ENCODE measurements at regions not wholly inside any gene's neighbourhood (a gene's known extent, or its start where the extent isn't known, plus 50 kb on each side); places are given as distances from the start of the nearest gene placed in this dataset.

DNA sequence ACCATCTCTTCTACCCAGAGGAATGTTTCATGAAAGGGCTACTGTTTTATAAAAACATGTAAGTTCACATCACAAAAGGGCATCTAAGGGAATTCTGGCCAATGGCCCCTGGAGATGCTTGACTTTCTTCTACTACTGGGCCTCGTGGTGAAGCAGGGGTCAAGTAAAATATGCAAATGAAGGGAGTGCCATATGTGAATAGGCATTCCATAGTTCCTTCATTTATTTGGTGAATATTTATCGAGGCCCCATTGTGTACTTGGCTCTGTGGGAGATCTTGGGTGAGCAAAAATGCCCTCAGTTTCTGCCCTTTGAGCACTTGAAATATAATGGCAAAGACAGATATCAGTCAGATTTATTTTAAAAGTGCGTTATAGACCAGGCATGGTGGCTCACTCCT lies 101.3 kb upstream of the CACNA2D3 start:
- no peak for DNase-seq

DNA sequence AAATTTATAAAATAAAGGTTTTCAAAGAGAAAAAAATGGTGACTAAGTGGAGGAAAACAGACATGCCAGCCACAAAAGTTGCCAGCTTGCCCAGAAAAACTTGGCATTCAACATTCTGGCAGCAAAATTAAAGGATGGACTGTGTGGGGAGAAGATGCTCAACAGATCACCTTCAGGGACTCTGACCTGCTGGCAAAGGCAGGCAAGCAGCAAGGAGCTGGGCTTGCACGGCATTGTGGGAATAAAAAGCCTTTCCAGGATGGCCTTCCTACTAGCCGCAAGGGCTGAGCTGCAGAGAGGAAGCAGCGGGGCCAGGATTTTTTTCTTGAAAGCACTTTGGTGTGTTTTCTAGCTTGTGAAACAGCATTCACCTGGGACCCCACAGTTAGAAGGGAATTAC lies 101.9 kb upstream of the CACNA2D3 start:
- DNase-seq: no peak

DNA sequence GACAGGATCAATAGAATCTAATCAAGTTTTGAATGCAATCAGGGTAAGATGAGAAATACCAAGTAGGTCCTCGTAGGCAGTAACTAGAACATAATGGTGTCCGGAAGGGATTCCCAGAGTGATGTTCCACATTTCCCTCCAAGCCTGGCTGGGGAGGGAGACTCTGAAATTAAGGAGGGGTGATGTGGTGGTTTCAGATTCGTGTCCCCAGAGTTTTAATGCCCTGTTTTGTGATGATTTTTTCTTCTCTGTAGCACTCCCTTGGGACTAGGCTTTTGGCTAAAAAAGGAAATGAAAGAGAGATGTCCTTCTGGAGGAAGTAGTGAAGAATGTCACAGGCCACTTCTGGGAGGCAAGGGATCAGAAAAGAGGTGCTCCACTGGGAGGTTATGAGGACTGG lies 108.3 kb upstream of the CACNA2D3 start:
- DNase-seq: no peak

DNA sequence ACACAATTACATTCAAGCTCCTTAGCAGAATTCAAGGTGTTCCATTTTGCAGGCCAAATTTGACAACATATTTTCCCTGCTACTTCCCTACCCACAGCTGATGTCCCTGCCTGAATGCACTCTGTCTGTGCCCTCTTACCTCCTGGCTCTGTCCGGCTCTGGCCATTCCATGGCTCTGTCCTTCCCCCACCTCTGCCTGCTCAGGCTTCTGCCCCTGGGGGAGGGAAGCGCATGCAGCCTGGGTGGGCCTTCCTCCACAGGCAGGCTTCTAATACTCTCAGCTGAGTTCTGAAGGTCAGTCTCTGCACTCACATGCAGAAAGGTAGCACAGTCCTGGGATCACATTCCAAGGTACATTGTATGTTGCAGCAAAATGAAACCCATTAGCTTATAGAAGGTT lies 113.6 kb upstream of the CACNA2D3 start:
- DNase-seq: no peak

DNA sequence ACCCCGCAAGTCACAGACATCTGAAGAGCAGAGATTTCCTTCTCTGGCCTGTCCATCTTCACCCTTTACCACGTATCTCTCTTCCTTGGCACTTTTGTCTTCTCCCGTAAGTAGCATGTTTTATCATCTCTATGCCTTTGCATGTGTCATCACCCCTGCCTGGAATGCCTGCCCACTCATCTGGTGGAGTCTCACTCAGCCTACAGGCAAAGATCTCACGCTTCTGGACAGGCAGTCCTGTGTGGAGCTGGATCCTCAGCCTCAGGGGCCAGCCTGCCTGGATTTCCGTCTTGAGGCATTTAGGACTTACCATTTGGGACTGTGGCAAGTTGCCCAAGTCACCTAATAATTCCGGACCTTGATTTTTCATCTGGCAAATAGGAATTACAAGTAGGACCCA lies 114.3 kb upstream of the CACNA2D3 start:
- no peak for DNase-seq

GRCh38 chr3:54004335-54004734 lies 112.7 kb upstream of the SELENOK start:
- DNase-seq: no peak

DNA sequence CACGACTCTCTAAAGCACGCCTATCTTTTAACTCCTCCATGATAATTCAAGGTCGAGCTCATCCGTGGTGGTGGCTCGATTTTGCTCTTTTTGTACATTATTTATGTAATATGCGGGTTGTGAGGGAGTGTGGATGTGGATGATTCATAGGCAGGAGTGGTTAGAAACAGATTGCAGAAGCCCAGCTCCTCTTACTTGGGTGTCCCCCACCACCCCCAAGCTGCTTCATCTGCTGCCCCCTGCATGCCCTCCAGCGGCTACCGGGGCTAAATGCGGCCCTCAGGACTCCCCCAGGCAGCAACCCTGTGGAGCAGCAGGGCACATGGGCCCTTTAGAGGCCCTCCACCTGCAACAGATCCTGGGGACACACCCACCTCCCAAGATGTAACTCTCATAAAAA lies 111.5 kb upstream of the SELENOK start:
- DNase-seq: peak in 5 of 56 donors; percentile 7 to 39 (median 29)

DNA sequence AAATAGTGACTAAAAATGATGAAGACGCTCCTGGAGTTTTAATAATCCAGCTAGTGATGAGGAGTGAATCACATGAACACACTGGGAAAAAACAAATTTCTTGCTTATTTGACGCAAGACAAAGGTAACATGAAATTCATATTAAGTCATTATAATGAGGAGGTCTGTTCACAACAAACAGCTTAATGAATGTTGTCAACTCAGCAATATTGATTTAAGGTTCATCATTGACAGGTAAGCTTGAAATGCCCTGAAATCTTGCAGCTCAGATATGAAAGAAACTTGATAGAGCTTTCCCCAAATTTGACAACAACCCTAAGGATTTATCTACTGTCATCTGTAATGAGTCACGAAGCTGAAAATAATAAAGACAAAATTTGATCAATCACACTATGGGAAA lies 108.1 kb upstream of the SELENOK start:
- DNase-seq: no peak

GRCh38 chr3:53998980-53999379 lies 107.3 kb upstream of the SELENOK start:
- DNase-seq: peak in 3 of 56 donors; percentile 4 to 12 (median 4)

DNA sequence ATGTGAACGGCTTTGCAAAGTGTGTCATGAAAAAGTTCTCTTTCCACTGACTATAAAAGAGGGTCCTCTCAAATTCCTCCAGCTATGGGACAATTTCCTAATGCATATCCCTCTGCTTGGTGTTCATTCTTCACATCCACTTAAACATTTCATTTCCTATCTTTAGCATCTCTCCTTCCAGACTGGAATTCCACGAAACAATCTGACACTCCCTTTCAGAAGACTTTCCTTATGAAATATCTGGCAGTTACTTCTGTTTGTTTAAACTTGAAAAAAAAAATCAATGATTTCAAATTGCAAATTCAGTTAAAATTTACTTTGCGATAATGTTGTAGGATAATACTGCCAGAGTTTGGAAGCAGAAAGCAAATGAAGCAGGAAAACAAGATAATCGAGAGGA lies 105.8 kb upstream of the SELENOK start:
- DNase-seq: no peak

GRCh38 chr3:53996141-53996874 lies 104.6 kb upstream of the SELENOK start:
- DNase-seq: peak in 1 of 56 donors; percentile 9

- DNase-seq: no peak
Observed at GRCh38 chr3:53994986-53995603, 103.4 kb upstream of the SELENOK start.

DNA sequence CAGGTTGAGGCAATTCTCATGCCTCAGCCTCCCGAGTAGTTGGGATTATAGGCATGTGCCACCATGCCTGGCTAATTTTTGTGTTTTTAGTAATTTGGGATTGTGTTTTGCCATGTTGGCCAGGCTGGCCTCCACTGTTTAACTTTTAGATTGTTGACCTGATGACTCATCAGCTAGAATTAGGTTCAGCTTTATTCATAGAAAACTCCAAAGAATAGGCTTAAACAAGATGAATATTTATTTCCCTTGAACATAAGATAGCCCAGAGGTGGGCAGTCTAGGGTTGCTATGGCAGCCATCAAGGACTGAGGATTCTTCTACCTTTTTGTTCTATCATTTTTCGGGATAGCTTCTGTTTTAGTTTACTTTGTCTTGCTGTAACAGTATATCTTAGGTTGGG lies 99.6 kb upstream of the SELENOK start:
- no peak for DNase-seq

- no peak for DNase-seq
Observed at GRCh38 chr3:53989946-53990345, 98.3 kb upstream of the SELENOK start.

DNA sequence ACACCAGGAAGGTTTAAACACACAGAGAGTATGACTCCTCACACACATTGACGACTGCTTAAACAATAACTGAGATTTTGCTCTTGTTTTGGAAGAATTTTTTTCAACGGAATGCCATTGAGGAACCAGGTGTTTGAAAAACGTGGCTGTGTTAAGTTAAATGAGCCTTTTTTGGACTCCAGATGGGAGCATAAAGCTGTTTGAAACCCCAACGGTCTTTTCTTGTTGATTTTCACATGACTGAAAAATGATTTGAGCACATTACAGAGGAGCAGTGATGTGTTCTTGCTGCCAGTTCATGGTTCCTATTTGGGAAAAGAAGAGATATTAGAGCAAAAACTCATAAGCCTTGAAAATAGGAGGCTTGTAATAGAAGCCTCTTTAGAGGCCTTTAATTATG lies 97.8 kb upstream of the SELENOK start:
- no peak for DNase-seq

DNA sequence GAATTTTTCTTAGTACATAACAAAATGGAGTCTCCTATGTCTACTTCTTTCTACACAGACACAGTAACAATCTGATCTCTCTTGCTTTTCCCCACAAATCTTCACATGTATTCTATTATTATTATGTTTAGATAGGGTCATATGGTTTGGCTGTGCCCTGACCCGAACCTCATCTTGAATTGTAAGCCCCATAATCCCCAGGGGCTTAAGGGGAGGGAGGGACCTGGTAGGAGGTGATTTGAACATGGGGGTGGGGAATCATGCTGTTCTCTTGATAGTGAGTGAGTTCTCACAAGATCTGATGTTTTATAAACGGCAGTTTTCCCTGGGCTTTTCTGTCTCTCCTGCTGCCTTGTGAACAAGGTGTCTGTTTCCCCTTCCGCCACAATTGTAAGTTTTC lies 86.7 kb upstream of the SELENOK start:
- DNase-seq: no peak

GRCh38 chr3:53975382-53975781 lies 83.7 kb upstream of the SELENOK start:
- no peak for DNase-seq

DNA sequence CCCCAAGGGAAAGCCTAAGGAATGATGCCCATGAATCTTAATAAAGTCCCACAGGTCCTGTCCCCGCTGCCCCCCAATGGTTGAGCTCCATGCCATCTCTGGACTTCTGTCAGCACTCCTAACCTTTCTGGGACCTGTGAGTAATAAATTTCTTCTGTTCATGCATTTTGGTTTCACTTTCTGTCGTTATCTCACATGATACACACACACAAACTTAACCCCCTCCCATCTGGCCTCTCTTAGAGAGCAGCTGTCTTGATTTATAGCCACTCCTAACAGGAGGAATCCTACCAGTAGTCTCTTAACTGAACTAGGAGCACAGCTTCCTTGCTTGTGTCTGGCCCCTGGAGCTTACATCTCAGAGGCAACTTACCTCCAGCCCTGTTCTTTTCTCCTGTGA lies 82.7 kb upstream of the SELENOK start:
- no peak for DNase-seq

DNA sequence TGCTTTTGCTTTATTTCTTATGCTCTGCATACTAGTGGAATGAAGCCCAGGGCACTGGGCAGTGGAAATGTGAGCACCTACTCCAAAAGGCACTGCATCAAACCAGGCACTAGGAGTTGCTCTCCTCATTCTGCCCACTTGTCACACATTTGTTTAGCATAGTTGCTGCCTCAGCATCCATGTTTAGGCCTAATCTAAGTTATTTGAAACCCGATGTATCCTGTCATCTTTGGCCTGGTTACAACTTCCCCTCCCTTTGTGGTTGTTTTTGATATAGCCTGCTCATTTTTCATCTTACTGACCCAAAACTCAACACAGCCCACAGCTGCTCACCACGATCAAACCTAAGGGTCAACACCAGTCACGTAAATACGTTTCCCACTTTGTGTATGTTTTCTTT lies 82.2 kb upstream of the SELENOK start:
- no peak for DNase-seq

DNA sequence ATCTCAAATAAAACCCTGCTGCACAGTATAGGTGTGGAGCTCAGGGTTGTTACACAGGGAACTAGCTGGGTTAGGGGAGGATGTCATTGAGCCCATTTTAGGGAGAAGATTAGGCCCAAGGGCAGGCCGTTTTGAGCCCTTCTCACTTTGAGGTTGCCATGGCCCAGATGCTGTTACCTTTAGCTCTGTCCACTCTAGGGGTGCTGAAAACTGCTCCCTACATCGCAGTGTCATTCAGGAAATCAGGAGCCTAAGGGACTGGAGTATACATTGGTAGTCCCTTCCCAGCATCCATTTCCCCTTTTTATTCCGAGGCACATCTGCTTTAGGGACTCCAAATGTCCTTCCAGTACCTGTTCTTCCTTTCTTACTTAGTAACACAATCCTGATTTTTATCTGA lies 79.0 kb upstream of the SELENOK start:
- no peak for DNase-seq

DNA sequence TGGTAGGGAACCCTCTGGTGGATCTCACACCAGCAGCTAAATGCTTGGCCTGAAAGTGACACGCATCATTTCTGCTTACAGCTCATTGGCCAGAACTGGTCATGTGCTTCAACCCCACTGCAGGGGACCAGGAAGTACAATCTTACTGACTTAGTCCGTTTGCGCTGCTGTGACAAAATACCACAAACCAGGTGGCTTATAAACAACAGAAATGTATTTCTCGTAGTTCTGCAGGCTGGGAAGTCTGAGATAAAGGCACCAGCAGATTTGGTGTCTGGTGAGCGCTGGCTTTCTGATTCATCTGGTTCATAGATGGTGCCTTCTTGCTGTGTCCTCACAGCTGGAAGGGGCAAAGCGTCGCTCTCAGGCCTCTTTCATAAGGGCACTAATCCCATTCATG lies 77.4 kb upstream of the SELENOK start:
- DNase-seq: no peak

DNA sequence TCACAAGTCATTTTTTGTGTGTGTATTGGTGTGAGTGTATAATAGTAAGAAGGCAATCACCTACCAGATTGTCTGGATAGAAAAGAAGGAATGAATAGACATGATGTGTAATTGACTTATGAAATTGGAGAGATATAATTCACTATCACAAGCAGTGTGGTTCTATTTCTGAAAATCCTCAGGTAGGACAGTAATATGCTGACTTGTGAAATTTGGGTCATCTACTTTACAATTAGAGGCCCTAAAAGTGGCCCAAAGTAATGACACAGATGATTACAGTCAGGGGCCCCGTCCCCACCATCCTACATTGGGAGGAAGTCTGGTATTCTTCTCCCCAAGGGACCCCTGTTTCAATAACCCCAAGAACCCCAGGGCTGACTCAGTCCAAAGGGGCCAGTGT lies 73.6 kb upstream of the SELENOK start:
- DNase-seq: no peak

DNA sequence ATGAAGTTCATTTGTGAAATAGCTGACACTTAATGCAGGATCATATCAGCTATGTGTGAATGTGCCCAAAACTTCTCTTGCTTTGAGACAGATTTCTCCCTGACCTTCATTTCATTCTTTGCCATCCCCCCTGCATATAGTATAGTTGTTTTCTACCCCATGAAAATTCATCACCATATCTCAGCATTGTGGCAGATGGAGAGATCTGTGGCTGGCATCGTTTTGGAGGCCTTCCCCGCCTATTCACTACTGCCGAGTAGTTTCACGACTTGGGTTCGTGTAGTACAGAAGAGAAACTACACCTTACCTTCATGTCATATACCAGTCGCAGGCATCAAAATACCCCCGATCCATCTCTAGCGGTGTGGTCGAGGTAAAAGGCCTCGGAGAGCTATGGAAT lies 66.2 kb upstream of the SELENOK start:
- no peak for DNase-seq

DNA sequence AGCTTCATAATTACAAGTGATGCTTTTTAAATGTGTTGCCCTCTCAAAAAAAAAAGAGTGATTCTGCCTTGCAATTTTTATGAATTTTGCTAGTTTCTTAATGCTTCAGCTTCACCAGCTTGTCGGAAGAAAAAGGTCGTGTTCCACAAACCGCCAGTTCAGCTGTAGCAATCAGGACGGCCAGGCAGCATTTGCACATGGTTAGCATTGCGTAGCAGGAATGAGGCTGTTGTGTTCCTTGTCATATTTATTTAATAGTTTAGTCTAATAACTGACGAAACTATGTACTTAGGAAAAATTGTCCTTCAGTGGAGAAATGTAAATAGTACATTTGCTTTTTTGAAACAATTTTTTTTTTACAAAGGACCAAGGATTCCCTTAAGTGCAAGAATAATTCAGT lies 64.9 kb upstream of the SELENOK start:
- DNase-seq: no peak

Measured in amygdala (tissue), 56 donors.